Liver (tissue), 7 donors: ENCODE measurements at regions not wholly inside any gene's neighbourhood (a gene's known extent, or its start where the extent isn't known, plus 50 kb on each side); places are given as distances from the start of the nearest gene placed in this dataset.

Source experiments
- DNase-seq: peaks from one replicate; pipeline ENCODE4 v3.0.0-alpha.2; 2017; ENCODE audit warnings: low spot score
- H3K27ac ChIP-seq, 2 donors: one replicate each; pipeline ENCODE4 v1.7.0; 2013; ENCODE audit warnings: inconsistent platforms in 2 of 2, low read length in 2 of 2, control low read depth in 1 of 2, low read depth in 1 of 2, mild to moderate bottlenecking in 1 of 2
- H3K27me3 ChIP-seq, 4 donors: one replicate each; pipeline versions ENCODE4 v1.6.1 to v1.7.0; 2013; ENCODE audit warnings: low read length in 3 of 4, inconsistent platforms in 1 of 4, mild to moderate bottlenecking in 1 of 4, moderate library complexity in 1 of 4; ENCODE audit not compliant: control insufficient read depth in 4 of 4, insufficient read depth in 4 of 4
- H3K36me3 ChIP-seq, 4 donors: one replicate each; pipeline versions ENCODE4 v1.6.1 to v1.7.0; 2013; ENCODE audit warnings: low read length in 3 of 4, mild to moderate bottlenecking in 3 of 4, low read depth in 1 of 4, moderate library complexity in 1 of 4; ENCODE audit not compliant: control insufficient read depth in 4 of 4, insufficient read depth in 3 of 4
- H3K4me1 ChIP-seq, 4 donors: one replicate each; pipeline versions ENCODE4 v1.6.1 to v1.7.0; 2013; ENCODE audit warnings: low read length in 3 of 4, mild to moderate bottlenecking in 3 of 4, moderate library complexity in 1 of 4; ENCODE audit not compliant: control insufficient read depth in 4 of 4, insufficient read depth in 4 of 4
- H3K4me3 ChIP-seq, 3 donors: one replicate each; pipeline versions ENCODE4 v1.6.1 to v1.7.0; 2013; ENCODE audit warnings: low read length in 3 of 3, control low read depth in 1 of 3, low read depth in 1 of 3, mild to moderate bottlenecking in 1 of 3
- H3K9ac ChIP-seq, 2 donors: one replicate each; pipeline ENCODE4 v1.7.0; 2013; ENCODE audit warnings: low read length in 2 of 2, mild to moderate bottlenecking in 2 of 2, moderate library complexity in 2 of 2, control low read depth in 1 of 2, low read depth in 1 of 2
- H3K9me3 ChIP-seq, 4 donors: one replicate each; pipeline versions ENCODE4 v1.6.1 to v1.7.0; 2013; ENCODE audit warnings: low read length in 3 of 4; ENCODE audit not compliant: control insufficient read depth in 4 of 4
- EGR1 ChIP-seq, 2 donors: IDR thresholded peaks; 2 replicates each; pipeline ENCODE4 v1.6.1; 2016 to 2018; ENCODE audit warnings: antibody characterized with exemption in 2 of 2, low read depth in 2 of 2
- FOXA1 ChIP-seq: IDR thresholded peaks from 2 replicates; pipeline ENCODE4 v1.6.1; 2016; ENCODE audit warnings: antibody characterized with exemption
- FOXA2 ChIP-seq: IDR thresholded peaks from 2 replicates; pipeline ENCODE4 v1.6.1; 2016; ENCODE audit warnings: antibody characterized with exemption
- GABPA ChIP-seq, 2 donors: IDR thresholded peaks in 1 of 2; conservative IDR thresholded peaks in 1 of 2; 2 replicates each; pipeline ENCODE4 v1.6.1; 2016; ENCODE audit warnings: antibody characterized with exemption in 2 of 2, mild to moderate bottlenecking in 1 of 2, moderate library complexity in 1 of 2
- JUND ChIP-seq, 2 donors: IDR thresholded peaks; 2 replicates each; pipeline ENCODE4 v1.6.1; 2016; ENCODE audit warnings: antibody characterized with exemption in 2 of 2
- NR2F2 ChIP-seq: IDR thresholded peaks from 2 replicates; pipeline ENCODE4 v1.6.1; 2016; ENCODE audit warnings: antibody characterized with exemption
- RAD21 ChIP-seq, 2 donors: IDR thresholded peaks; 2 replicates each; pipeline ENCODE4 v1.6.1; 2016; ENCODE audit warnings: antibody characterized with exemption in 2 of 2, mild to moderate bottlenecking in 2 of 2
- SP1 ChIP-seq: IDR thresholded peaks from 2 replicates; pipeline ENCODE4 v1.6.1; 2018; ENCODE audit warnings: antibody characterized with exemption, mild to moderate bottlenecking
- TAF1 ChIP-seq: conservative IDR thresholded peaks from 2 replicates; pipeline ENCODE4 v1.6.1; 2016; ENCODE audit warnings: antibody characterized with exemption, mild to moderate bottlenecking
- YY1 ChIP-seq: IDR thresholded peaks from 2 replicates; pipeline ENCODE4 v1.6.1; 2016; ENCODE audit warnings: antibody characterized with exemption, mild to moderate bottlenecking
- WGBS: extraction: QIAGEN DNeasy Blood & Tissue Kit; methylation state at CpG from one replicate; pipeline ENCODE4 v1.1.7; 2013; 5-methylcytosine and 5-hydroxymethylcytosine counted together
- TF ChIP-seq, protein P1 (sequence below): IDR thresholded peaks from 2 replicates; pipeline ENCODE4 v1.6.1; 2016; ENCODE audit warnings: antibody characterized with exemption
- TF ChIP-seq, protein P2 (sequence below): IDR thresholded peaks from 2 replicates; pipeline ENCODE4 v1.6.1; 2016; ENCODE audit warnings: antibody characterized with exemption
- TF ChIP-seq, protein P3 (sequence below): IDR thresholded peaks from 2 replicates; pipeline ENCODE4 v1.6.1; 2016; ENCODE audit warnings: antibody characterized with exemption
- TF ChIP-seq, protein P4 (sequence below): IDR thresholded peaks from 2 replicates; pipeline ENCODE4 v1.6.1; 2016; ENCODE audit warnings: antibody characterized with exemption, mild to moderate bottlenecking
- donor health status: healthy.
- donor health status: healthy.
- donor health status: healthy.
- donor health status: healthy.

DNA sequence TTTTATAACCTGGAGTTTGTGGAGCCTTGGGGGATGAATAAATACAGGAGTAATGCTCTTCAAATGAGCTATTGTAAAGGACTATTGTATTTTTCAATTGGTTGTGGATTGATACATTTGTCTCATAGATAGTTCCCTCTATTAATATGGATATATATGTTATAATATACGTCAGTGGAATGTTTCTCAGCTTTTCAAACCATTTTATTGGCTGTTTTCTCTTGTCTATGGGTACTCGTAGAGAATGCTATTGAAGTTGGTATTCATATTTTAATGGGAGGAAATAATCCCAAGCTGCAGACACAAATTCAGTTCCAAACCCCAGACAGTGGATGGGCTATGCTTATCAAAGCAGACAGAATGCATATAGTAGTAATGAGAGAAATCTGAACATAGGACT is 181.8 kb upstream of the DAB2 start (continued):
- TF ChIP-seq, protein P1, sequence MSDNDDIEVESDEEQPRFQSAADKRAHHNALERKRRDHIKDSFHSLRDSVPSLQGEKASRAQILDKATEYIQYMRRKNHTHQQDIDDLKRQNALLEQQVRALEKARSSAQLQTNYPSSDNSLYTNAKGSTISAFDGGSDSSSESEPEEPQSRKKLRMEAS: no peak
- TF ChIP-seq, protein P2, sequence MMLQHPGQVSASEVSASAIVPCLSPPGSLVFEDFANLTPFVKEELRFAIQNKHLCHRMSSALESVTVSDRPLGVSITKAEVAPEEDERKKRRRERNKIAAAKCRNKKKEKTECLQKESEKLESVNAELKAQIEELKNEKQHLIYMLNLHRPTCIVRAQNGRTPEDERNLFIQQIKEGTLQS: no peak
- TF ChIP-seq RAD21 (IDR thresholded peaks at IDR 0.05): no peak
- TF ChIP-seq, protein P3, sequence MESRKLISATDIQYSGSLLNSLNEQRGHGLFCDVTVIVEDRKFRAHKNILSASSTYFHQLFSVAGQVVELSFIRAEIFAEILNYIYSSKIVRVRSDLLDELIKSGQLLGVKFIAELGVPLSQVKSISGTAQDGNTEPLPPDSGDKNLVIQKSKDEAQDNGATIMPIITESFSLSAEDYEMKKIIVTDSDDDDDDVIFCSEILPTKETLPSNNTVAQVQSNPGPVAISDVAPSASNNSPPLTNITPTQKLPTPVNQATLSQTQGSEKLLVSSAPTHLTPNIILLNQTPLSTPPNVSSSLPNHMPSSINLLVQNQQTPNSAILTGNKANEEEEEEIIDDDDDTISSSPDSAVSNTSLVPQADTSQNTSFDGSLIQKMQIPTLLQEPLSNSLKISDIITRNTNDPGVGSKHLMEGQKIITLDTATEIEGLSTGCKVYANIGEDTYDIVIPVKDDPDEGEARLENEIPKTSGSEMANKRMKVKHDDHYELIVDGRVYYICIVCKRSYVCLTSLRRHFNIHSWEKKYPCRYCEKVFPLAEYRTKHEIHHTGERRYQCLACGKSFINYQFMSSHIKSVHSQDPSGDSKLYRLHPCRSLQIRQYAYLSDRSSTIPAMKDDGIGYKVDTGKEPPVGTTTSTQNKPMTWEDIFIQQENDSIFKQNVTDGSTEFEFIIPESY: no peak

DNA sequence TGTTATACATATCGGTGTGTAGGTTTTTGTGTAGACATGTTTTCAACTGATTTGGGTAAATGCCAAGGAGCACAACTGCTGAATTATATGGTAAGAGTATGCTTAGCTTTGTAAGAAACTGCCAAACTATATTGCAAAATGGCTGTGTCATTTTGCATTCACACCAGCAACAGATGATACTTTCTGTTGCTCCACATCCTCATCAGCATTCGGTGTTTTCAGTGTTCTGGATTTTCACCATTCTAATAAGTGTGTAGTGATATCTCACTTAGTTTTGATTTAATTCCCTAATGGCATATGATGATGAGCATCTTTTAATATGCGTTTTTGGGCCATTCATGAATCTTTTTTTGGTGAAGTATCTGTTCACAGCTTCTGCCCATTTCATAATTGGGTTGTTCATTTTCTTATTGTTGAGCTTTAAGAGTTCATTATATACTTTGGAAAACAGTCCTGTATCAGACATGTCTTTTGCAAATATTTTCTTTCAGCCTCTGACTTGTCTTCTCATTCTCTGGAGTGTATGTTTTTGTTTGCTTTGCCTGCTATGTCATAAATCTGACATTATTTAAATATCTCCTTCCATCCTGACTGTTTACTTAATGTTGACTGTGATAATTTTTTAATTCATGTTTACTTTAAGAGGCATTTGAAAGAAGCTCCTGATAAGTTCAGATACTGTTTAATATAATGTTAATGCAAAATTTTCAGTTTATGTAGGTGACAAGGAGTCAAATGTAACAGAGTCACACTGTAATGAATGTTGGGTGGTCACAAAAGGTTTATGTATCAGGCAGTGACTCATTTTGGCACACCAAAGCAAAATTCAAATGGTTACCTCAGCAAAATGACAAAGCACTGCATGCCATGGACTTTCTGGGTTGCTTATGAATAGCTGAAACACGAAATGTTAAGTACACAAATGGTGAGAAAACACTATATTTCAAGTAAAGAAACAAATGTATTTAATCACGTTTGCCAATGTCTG is 181.1 kb upstream of the DAB2 start:
- 87% methylated on average over 5 of the region's 5 CpGs for WGBS
- no peaks in the 10 kb centered on the region for H3K4me1 ChIP-seq
- H3K27ac ChIP-seq: no peak overlapping the region
- no peak overlapping the region for H3K9ac ChIP-seq
- H3K4me3 ChIP-seq: no peak overlapping the region
- H3K36me3 ChIP-seq: no peaks in the 10 kb centered on the region
- no peaks in the 10 kb centered on the region for H3K9me3 ChIP-seq
- DNase-seq: no peak
- no peak for TF ChIP-seq JUND (IDR thresholded peaks at IDR 0.05)
- TF ChIP-seq SP1: no peak
- TF ChIP-seq, protein P4, sequence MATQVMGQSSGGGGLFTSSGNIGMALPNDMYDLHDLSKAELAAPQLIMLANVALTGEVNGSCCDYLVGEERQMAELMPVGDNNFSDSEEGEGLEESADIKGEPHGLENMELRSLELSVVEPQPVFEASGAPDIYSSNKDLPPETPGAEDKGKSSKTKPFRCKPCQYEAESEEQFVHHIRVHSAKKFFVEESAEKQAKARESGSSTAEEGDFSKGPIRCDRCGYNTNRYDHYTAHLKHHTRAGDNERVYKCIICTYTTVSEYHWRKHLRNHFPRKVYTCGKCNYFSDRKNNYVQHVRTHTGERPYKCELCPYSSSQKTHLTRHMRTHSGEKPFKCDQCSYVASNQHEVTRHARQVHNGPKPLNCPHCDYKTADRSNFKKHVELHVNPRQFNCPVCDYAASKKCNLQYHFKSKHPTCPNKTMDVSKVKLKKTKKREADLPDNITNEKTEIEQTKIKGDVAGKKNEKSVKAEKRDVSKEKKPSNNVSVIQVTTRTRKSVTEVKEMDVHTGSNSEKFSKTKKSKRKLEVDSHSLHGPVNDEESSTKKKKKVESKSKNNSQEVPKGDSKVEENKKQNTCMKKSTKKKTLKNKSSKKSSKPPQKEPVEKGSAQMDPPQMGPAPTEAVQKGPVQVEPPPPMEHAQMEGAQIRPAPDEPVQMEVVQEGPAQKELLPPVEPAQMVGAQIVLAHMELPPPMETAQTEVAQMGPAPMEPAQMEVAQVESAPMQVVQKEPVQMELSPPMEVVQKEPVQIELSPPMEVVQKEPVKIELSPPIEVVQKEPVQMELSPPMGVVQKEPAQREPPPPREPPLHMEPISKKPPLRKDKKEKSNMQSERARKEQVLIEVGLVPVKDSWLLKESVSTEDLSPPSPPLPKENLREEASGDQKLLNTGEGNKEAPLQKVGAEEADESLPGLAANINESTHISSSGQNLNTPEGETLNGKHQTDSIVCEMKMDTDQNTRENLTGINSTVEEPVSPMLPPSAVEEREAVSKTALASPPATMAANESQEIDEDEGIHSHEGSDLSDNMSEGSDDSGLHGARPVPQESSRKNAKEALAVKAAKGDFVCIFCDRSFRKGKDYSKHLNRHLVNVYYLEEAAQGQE: no peak
- no peak for TF ChIP-seq YY1
- TF ChIP-seq NR2F2: no peak
- no peak for TF ChIP-seq TAF1
- no peak for TF ChIP-seq FOXA2
- no peak for TF ChIP-seq RAD21 (IDR thresholded peaks at IDR 0.05)
- TF ChIP-seq, protein P2: no peak
- no peak for TF ChIP-seq EGR1 (IDR thresholded peaks at IDR 0.05; ENCODE audit: low read depth in 2 of 2)
- no peak for TF ChIP-seq FOXA1
- TF ChIP-seq, protein P1: no peak
- TF ChIP-seq GABPA (IDR thresholded peaks at IDR 0.05 in 1 of 2, conservative IDR thresholded peaks at IDR 0.05 in 1 of 2): no peak
- H3K27me3 ChIP-seq: no peaks in the 10 kb centered on the region
